NCI-H510A (cell line): ENCODE measurements at regions not wholly inside any gene's neighbourhood (a gene's known extent, or its start where the extent isn't known, plus 50 kb on each side); places are given as distances from the start of the nearest gene placed in this dataset.

Experiments
- DNase-seq: peaks from one replicate; lab custom pipeline; 2025; lab: John Stamatoyannopoulos, UW

DNA sequence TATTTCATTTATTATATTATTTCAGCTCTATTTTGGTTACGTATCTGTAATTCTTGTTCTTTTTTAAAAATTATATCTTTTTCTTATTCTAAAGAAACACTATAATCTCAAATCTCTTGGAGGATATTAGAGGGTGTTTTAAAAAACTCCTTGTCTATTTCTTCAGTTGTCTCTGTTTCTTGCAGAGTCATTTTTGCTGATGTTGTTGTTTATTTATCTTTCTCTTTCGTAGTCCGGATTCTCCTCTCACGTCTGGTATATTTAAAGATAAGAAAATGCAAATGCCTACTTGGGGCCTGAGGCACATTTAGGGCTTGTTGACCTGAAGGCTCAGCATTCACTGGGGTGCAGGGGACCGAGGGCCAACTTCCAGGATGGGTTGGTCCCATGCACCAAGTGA lies 181.2 kb upstream of the CTBP2 start:
- no peak for DNase-seq

DNA sequence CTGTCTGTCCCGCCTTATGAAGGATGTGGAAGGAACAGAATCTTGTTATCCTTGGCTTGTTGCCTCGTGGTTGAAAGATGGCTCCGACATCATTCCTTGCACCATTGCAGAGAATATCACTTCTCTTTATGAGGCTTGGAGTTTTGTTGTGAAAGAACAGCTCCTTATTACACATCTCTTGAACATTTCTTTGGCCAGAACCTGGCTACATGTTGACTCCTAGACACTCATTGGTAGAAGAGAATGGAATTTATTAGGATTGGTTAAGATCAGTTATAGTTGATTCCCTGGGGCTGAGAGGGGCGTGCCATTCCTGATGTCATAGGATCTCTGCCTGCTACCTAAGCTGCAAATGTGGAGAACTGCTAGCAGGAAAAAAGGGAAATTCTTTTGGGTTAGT lies 180.5 kb upstream of the CTBP2 start:
- no peak for DNase-seq

DNA sequence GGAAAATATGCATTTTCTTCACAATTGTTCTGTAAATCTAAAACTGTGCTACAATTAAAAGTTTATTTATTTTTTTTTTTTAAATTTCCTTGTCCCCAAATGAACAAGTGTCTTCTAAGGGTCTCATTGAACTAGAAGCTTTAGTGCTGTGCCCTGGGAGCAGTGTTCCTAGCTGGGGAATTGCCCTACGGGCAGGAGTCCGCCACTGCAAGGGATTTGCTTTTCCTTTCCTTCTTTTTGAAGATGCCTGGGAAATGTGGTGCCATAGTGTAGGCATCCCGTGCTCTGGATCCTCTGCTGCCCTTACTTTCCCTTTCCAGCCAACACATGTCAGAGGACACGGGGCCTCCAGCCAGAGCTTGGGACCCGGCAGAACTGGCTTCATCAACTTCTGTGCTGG lies 177.1 kb upstream of the CTBP2 start:
- no peak for DNase-seq

DNA sequence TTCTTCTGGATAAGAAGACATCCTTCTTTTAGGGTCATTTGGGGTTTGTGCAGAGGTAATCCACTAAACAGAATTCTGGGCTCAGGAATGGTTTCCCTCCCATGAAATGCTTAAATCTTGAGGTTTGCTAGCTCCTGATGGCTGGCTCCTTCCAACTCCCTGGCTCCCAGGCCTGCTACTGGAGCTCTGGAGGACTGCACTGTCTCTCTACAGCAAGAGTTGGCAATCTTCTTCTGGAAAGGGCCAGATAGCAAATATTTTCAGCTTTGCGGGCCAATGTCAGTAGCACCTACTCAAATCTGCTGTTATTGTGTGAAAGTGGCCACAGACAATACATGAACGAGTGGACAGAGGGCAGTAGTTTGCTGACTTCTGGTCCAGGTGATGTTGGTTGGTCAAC lies 174.2 kb upstream of the CTBP2 start:
- DNase-seq: no peak

DNA sequence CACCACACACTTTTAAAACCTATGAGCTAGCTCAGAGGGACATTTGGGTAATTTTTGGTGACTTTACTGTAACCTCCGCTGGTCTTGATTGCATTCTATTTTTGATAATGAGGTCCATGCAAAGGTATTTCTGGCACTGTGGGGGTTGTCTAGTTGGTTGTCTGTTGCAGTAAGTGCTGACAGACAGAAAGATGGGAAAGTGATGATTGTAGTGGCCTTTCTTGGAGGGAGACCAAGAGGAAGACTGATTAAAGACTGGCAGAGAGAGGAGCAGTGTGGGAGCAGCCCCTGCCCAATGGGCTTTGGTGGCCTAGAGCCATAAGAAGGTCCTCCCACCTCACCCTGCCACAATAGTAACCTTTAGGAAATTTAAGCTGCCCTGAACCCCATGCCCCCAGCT lies 173.4 kb upstream of the CTBP2 start:
- no peak for DNase-seq

DNA sequence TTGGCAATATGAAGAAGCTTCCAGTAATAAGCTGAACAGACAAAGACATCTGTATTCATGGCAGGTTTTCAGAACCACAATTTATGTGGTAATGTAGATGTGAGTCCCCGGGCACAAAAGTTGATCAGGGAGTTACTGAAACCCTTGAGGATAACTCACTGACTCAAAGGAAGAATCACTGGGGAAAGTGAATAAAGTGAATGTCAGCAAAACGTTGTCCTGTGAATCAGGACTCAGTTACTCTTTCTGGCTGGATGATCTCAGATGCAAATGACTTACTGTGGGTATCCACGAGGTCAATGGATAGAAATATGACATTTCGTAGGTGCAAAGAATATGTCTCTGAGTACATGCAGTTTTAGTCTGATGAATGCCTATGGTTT lies 172.8 kb upstream of the CTBP2 start:
- DNase-seq: no peak

DNA sequence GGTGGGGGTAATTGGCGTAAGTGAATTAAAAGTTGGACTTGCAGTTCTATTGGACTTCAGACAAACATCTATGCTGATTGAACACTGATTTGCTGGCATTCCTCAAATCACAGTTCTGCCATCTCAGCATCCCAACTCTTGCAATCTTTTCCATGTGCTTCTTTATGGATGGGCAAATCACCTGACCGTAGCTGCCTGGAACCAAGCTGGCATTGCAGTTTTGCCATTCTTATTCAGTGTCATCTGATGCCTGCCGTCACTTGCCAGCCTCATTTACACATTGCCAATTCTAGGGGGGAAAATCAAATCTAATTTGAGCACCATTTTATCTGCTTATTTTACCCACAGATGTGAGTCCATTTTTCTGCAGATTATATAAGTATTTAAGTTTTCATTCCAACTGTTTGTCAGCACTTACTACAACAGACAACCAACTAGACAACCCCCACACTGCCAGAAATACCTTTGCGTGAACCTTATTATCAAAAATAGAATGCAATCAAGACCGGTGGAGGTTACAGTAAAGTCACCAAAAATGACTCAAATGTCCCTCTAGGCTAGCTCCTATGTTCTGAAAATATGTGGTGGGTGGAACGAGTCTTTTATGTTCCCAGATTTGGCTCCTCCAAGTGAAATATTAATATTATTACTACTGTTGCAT lies 172.3 kb upstream of the CTBP2 start:
- no peak for DNase-seq

DNA sequence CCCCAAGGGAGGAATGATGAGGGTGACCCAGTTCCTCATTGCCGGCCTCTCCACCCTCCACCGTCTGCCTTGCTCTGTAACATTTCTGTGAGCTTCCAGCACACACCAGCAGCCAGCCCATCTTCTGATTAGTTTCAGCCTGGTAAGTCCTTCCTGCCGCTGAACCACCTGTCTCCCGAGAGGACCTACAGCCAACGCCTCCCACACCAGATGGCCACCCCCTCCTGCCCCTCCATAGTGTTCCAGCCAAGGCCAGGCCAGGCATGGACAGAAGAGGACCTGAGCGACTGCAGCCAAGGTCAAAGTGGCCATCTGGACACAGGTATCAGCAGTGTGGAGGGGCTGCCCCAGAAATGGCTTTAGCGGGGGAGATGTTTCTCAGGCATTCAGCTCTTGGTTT lies 170.7 kb upstream of the CTBP2 start:
- DNase-seq: no peak

DNA sequence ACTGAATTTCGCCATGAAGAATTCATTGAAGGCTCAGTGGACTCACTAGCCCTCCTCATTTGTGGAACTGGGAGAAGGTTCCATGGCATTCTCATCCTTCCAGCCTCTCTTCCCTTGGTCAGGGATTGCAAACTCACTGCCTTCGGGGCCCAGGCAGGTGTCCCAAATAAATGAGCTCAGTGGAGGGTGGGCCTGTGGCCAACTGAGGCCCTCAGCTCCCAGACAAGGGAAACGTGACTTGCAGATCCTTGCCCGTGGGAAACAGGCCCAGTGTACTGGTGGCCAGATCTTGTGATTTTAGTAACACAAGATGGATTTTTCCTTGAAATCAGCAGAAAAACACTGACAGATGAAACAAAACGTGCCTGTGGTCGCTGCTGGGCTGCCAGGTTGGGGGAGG lies 168.7 kb upstream of the CTBP2 start:
- no peak for DNase-seq

DNA sequence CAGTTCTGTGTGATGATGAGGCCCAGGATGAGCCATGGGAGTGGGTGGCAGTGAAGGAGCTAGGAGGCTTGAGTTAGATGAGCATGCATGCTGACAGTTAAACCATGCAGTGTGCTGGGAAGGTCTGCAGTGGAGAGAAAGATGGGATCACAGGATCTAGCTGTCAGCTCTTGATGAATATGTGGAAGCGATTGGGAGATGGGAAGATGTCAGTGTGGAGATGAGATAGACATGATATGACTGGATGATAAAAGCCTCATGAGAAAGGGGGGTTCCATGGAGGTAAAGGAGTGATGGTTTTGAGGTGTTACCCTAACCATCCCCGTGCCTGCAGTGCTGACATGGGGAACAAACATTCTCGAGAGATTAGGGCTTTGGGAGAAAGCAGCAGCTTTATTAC lies 165.0 kb upstream of the CTBP2 start:
- no peak for DNase-seq

DNA sequence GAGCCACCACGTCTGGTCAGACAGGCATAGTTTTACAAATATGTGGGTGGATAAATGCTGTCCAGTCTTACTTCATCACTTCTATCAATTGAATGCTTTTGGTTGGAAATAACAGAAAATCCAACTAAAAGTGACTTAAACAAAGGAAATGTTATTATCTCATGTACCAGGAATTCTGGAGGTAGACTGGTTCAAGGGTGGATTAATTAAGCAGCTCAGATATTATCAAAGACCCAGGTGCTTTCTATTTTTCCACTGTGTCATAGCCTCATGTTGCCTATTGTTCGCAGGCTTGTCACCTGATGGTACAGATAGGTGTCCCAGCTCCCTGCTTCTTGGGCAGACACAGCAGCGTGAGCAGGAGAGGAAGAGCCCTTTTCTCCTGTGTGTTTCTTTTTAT lies 156.1 kb upstream of the CTBP2 start:
- DNase-seq: no peak

DNA sequence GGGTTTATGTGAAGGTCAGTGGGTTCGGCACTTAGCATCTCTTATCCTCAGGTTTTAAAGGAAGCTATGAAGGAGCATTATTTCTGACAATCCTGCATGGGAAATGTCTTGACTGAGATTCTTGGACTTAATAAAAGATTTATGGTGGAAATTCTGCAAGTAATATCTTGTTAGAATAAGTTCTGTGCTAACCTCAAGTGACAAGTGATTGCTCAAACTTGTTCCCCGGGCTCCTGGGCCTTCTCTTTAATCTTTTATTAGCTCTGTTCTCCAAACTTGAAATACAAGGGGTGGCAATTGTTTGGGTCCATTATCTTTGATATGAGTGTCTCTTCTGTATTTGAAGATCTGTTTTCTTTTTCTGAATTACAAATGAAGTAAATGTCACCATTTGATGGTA lies 140.6 kb upstream of the CTBP2 start:
- DNase-seq: no peak

DNA sequence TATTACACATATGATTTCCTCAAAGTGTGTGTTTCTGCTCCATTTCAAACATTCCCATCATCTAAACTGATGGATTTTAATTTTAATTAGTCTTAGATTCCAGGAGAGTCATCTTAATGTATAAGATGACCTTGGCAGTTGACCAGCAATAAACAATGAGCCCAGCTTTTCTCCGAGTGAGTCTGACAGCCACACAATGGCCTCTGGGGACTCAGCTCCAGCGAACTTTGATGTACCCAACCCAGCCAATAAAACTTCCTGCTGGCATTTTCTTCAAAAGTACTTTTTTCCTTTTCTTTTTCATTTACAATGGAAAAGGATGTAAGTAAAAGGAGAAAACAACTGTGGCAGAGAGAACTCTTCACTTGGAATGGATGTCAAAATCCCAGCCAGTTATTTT lies 139.1 kb upstream of the CTBP2 start:
- DNase-seq: no peak

DNA sequence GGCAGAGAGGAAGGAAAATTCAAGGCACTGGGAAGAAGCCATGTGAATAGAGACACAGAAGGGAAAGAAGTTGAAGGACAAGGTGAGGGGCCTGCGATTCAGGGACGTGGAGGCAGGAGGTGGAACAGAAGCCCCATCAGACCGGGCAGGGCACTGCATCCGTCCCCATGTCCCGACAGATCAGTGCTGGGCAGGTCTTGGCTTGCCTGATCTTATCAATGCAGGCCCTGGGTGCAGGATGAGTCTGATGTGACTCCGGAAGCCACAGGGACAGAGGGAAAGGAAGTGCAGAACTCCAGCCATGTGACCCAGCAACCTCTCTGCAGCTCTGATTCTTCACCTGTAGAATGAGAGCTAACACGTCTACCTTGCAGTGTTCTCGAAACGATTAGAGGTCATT lies 136.2 kb upstream of the CTBP2 start:
- no peak for DNase-seq

DNA sequence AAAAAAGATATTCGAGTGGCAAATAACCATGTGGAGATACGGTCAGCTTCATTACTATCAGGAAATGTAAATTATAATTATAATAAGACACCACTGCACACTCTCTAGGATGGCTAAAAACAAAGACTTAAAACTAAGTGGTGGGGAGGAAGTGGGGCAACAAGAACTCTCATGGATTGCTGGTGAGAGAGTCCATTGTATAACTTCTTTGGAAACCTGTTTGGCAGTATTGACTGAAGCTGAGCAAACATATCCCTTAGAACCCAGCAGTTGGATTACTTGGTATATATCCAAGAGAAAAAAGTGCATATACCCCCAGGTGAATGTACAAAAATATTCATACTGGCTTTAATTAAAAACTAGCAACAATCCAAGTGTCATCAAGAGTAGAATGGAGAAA lies 133.7 kb upstream of the CTBP2 start:
- DNase-seq: peak; percentile 31

DNA sequence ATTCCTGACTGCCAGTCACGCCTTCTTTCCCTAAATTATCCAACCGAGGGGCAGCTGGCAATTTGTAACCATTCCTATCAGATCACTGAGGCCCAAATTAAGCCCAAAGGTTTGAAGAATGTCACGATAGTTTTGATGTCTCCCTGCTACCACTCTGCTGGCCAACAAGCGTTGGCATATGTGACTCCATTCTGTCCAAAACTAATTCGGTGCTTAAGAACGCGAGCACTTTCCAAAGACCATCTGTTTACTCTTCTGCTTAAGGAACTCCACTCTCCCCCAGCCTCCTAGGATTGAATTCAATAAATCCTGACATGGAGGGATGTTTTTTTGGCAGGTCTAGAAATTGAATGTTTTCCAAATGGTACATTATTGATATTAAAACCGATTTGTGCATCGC lies 131.5 kb upstream of the CTBP2 start:
- DNase-seq: no peak

DNA sequence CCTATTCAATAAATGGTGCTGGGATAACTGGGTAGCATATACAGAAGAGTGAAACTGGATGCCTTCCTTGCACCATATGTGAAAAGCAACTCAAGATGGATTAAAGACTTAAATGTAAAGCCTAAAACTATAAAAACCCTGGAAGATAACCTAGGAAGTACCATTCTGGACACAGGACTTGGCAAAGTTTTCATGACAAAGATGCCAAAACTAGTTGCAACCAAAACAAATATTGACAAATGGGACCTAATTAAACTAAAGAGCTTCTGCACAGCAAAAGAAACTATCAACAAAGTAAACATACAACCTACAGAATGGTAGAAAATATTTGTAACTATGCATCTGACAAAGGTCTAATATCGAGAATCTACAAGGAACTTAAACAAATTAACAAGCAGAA lies 129.1 kb upstream of the CTBP2 start:
- DNase-seq: no peak

DNA sequence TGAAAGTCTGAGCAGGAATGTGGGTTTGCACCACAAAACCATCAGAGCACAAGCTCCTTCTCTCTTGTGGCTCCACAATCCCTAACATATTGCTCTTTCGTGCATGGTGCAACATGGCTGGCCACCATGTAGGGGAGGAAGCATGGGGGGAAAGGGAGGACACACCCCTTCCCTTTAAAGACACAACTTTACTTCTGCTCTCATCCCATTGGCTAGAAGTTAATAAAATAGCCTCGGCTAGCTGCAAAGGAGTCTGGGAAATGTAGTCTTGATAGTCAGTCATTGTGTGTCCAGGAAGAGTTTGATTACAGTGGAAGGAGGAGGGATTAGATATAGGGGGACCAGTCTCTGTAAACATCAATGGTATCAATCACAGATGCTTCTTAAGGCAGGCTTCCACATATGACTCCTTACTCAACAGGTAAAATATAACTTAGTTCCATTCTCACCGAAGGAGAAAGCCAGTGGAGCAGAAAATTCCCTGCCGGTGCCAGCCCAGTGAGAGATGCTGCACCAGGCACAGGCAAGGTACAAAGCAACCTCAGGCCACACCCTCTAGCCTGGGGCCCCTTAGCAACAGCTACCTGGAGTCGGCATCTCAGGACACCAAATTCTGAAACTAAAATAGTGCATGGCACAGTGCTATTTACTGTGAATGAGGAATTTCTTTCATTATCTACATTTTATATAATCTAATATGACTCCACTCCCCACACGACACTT lies 124.7 kb upstream of the CTBP2 start:
- DNase-seq: no peak

DNA sequence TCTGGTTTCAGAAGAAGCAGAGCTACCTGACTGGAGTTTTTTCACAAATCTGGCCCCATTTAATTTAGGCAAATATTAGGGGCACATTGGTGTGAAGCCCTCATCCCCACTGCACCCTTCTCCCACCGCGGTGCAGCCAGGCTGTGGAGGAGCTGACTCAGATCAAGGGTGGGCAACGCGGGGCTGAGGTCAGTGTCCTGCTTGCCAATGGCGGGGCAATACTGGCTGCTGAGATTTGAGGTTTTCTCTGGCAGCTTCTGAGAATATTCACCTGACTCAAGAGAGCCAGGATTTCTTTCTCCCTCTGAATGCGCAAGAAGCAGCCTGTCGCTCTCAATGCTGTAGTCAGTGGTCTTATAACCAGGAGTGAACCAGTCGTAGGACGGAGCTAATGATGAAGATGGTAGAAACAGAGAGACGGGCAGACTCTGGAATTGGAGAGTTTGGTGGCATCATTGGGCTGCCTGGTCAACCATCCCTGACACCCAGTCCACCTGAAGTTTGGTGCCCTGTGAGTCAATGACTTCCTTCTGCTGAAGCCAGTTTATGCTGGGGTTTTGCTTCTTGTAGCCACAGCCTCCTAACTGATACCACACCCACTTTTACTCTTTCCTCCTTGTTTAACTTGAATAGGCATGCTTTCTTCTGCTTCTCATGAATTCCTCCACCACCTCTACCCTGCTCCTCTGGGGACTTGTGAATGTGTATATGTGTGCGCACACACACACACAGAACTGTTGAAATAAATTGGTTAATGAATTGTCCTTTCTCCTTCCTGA lies 123.7 kb upstream of the CTBP2 start:
- DNase-seq: no peak

DNA sequence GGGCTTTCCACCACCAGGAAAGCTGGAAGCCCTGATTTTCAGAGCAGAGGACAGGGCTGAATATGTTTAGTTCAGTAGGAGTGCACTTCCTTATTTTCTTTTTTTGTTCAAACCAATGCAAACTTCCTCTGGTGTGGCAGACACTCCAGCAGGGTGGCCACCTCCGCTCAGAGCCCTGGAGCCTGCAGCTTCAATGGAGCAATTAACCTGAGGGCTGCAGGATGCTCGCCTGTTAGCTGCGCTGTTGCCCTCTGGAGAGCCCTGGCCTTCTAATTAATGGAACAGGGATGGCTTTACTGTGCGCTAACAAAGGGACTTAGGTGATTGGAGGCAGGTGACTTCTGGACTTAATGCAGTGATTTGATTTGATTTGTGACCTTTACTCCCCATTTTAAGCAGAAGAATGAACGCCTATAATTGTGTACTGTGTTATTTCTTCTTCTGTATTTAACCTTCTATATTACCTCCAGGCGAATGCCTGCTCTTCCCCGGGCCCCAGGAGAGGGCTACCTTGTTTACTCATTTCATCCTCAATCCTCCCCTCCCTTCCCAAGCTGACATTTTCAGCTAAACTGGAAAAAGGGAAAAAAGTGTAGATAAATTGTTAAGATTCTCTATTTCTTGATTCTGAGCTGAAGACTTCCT lies 123.0 kb upstream of the CTBP2 start:
- peak; percentile 23 for DNase-seq

DNA sequence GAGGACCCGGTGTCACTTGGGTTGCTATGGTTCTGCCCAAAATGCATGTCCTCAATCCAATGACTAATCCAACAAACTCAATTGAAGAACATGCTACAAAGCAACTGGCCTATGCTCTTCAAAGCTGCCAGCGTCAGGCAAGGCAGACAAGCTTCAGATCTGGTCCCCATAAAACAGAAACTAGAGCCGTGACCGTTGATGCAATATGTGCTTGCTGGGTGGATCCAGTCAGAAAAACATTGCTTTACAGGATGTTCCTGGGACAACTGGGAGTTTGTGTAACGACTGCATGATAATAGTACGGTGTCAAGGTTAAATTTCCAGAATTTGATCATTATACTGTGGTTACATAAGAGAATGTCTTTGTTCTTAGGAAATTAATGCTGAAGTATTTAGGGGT lies 120.7 kb upstream of the CTBP2 start:
- DNase-seq: no peak

DNA sequence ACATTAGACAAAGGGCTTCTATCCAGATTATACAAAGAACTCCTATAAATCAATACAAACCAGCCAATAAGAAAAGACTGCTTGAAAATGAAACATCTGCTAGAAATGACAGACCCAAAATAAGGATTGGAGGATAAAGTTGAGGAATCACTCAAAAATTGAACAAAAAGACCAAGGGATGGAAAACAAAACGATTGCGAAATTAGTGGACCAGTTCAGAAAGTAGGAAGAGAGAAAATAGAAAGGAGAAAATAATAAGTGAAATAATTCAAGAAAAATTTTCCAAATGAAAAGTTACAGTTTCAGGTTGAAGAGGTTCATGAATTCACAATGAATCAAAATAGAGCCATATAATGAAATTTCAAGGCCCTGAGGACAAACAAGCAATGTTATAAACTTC lies 115.8 kb upstream of the CTBP2 start:
- DNase-seq: no peak

DNA sequence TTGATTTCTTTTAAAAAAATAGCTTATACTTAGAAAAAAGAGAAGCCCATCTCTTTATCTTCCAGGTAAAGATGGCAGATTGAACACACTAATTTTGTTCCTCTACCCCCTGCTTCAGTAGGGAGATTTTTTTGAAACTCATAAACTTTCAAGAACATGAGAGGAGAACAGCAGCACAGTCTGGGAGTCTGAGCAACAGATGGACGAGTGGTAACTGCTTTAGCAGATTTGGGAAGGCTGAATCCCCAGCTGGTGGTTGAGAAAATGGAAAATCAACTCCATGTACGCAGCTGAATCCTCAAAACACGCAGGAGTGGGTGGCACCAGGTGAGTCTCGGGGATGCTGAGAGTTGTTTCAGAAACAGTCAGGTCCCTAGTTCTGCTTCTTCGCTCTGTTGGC lies 114.6 kb upstream of the CTBP2 start:
- DNase-seq: no peak
